H1 (cell line): ENCODE measurements at regions not wholly inside any gene's neighbourhood (a gene's known extent, or its start where the extent isn't known, plus 50 kb on each side); places are given as distances from the start of the nearest gene placed in this dataset.

Experiments
- BACH1 ChIP-seq: IDR thresholded peaks from 2 replicates; pipeline ENCODE4 v1.6.1; 2012; ENCODE audit warnings: low read length, improper control_type of control experiment
- CHD1 ChIP-seq: IDR thresholded peaks from 2 replicates; pipeline ENCODE4 v1.6.1; 2012; ENCODE audit warnings: low read depth, low read length, improper control_type of control experiment
- EP300 ChIP-seq, 2 experiments: IDR thresholded peaks; 1 replicate in 1 of 2; 2 replicates in 1 of 2; pipeline ENCODE4 v1.6.1; 2011 to 2012; ENCODE audit warnings: low read depth in 2 of 2, low read length in 2 of 2, mild to moderate bottlenecking in 2 of 2, borderline replicate concordance in 1 of 2, inconsistent platforms in 1 of 2, moderate library complexity in 1 of 2
- EZH2 ChIP-seq: fragments of 200-600 bp; sonication (generic); IDR thresholded peaks from 2 replicates; pipeline ENCODE4 v1.7.1; 2012; ENCODE audit warnings: low read depth, mild to moderate bottlenecking, moderate library complexity, low read length, inconsistent platforms; ENCODE audit not compliant: severe bottlenecking
- RFX5 ChIP-seq: IDR thresholded peaks from 2 replicates; pipeline ENCODE4 v1.6.1; 2011; ENCODE audit warnings: low read depth, low read length, improper control_type of control experiment, borderline replicate concordance
- SIN3A ChIP-seq, 2 experiments: IDR thresholded peaks in 1 of 2; conservative IDR thresholded peaks in 1 of 2; 2 replicates each; pipeline ENCODE4 v1.6.1; 2011 to 2012; ENCODE audit warnings: low read length in 2 of 2, improper control_type of control experiment in 1 of 2, low read depth in 1 of 2, mild to moderate bottlenecking in 1 of 2
- TCF12 ChIP-seq: IDR thresholded peaks from 2 replicates; pipeline ENCODE4 v1.6.1; 2011; ENCODE audit warnings: low read depth, mild to moderate bottlenecking, low read length

DNA sequence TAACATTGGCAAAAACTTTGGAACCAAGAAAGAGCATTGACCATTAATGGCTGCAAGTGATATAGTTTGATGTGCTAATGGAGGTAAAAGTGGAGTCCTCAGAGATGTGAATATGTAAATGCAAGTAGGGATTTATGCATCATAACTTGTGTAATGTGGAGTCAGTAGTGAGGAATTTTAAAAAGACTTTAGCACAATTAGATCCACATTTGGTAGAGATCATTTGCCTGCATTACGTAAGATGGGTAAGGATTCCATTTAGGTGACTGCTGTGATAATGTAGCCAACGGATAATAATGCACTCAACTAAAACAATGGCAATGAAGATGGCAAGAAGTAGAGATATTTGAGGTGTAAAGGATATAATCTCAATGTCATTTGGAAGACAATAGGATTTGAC is 1128.4 kb downstream of the ADGRL3 start (continued):
- TF ChIP-seq EP300 (IDR thresholded peaks at IDR 0.05; ENCODE audit: borderline replicate concordance in 1 of 2, low read depth in 2 of 2, low read length in 2 of 2) (no peak), CHD1 (no peak), RFX5 (no peak), SIN3A (conservative IDR thresholded peaks at IDR 0.05 in 1 of 2, IDR thresholded peaks at IDR 0.05 in 1 of 2; ENCODE audit: low read depth in 1 of 2, low read length in 2 of 2) (no peak), TCF12 (no peak), EZH2 (no peak), BACH1 (no peak)
